Activated T-helper 1 cell treated with anti-CD3 and anti-CD28 coated beads, Interleukin-2, amount 50 U/mL, for 16 hours (primary cell): ENCODE measurements at regions not wholly inside any gene's neighbourhood (a gene's known extent, or its start where the extent isn't known, plus 50 kb on each side); places are given as distances from the start of the nearest gene placed in this dataset.

Experiments used
- DNase-seq, 2 donors: peaks; one replicate each; pipeline ENCODE4 v3.0.0-alpha.2; 2020; ENCODE audit warnings: low read depth in 1 of 2, low spot score in 1 of 2

DNA sequence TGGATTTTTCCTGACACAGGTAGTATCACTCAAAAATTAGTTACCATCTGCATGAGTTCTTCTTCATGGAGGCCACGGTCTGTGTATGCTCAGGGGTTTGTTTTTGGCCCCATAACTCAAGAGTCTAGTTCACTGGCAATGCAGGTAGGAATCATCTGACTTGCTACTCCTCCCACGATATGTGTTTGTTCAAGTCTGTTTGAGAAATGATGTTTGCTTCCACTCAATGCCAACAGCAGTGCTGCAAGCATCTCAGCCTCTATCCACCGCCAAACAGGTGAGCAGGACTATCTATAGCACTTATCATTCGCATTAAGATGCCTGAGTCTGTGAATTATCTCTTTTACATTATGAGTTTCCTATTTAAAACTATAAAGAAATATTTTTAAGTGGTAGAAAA lies 264.8 kb upstream of the PTGER4 start:
- no peak for DNase-seq

DNA sequence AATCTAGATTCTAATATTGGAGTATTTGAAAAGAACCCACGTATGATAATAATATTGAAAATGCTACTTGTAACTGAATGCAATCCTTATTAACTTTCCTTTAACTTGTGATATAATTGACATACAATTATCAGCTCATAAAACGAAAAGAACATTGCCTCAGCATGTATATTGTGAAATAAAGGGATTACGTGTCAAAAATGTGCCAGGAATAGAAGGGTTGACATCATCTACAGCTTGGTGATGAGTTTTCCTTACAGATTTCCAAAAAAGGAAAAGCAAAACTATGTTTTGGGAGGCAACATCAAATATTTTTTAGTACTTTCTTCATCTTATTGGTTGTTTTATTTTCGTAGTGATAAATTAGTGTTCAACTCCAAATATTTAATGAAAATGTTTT lies 266.0 kb upstream of the PTGER4 start:
- DNase-seq = no peak

DNA sequence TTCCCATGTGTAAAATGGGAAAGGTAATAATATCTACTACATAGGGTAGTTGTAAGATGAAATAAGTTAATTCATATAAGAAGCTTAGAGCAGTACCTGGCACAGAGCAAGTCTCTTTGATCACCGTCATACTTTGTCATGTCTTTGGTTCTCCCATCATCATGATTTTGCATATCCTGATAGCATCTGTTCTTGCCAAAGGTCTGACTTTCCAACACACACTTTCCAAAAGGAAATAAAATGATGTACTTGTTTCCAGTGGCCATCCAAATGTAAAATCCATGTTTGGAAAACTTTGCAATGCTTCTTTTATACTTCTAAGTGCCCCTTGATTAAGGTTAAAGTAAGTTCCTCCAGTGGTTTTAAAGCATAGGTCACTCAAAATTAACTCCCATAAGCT lies 266.9 kb upstream of the PTGER4 start:
- DNase-seq = no peak

DNA sequence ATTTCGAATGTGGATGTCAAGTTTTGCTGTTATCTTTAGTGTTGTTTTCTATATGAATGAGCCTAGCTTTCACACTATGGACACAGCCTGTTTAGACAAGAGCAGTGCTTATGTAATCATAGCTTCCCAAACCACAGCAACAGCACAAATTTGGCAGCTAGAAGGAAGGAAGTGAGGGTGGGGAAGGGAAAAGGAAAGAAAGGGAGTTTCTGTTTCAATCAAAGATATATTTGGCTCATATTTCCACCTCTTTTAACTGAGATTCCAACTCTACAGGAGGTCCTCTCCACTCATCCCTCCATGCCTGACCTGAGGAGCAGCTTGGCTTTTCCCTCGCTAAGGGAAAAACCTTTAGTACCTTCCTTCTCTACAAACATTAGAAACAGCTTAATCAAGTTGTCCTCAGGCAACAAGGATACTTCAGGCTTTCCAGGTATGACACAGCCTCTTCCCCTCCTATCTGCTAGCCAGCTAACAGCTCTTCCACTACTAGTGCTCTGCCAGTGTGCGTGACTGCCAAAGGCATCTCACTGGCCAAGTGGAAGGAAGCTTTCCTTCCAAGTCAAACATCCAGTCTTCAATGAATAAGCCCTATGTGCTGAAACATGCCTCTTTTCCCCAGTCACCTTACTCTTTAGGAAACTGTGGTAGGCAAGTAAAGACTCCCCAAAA lies 268.6 kb upstream of the PTGER4 start:
- DNase-seq = no peak

DNA sequence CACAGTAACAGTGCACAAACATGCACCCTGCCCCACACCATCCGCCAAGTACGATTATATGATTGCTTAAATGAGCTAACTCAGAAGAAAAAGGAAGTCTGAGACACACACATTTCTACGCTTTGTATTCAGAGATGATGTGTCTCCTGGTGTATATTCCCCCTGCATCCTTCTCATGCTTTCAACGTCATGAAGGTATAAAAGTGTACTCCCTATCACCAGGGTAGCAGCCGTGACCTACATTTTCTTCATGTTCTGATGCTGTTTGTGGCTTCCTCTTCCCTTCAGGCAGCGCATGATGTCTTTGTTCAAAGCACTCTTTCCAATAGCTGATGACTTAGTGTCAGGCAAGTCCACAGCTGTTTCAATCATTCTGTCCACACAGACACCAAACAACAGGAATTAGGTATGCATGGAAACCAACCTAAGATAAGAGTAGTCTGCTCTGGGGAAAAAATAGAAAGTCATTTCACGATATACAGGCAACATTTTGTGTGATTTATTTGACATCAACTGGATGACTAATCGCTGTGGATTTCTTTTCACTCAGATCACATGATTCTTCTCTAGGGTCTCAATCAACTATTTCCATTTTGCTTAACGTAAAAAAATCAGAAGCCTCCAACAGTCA lies 269.4 kb upstream of the PTGER4 start:
- peak; percentile 19 to 62 for DNase-seq

DNA sequence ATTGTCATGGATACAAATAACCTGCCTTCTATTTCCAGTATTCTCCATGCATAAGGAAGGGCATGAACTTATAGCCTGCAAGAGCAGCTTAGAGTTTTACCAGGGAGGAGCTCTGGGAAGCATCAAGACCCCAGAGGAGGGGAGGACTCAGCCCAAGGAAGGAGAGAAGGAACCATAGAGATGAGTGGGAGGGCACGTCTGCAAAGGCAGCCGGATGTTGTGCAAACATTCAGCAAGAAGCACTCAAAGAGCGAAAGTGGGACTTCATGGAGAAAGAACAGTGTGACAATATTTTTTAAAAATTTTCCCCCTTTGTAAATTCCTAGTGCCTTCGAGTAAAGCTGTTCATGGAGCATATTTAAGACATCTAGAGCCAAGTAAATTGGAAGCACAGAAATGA lies 270.1 kb upstream of the PTGER4 start:
- no peak for DNase-seq

DNA sequence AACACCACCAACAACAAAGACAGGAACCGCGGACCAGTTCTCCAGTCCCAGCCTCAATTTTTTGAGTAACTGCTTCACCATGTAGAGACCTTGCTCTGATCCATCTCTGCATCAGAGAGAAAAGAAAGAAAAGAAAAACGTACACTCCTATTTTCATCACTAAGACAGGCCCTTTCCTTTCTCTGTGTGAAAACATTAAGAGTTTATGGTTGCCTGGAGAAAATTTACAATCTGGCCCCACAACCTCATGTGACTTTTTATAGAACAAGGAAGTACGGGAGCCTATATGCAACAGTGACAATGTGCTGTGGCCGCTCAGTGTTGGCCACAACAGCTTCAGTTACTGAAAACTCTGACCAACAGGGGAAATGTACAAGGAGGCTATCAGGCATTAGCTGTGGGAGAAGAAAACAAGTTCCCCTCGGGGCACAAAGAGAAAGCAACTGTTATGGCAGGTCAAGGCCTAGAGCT lies 272.9 kb upstream of the PTGER4 start:
- DNase-seq = no peak

DNA sequence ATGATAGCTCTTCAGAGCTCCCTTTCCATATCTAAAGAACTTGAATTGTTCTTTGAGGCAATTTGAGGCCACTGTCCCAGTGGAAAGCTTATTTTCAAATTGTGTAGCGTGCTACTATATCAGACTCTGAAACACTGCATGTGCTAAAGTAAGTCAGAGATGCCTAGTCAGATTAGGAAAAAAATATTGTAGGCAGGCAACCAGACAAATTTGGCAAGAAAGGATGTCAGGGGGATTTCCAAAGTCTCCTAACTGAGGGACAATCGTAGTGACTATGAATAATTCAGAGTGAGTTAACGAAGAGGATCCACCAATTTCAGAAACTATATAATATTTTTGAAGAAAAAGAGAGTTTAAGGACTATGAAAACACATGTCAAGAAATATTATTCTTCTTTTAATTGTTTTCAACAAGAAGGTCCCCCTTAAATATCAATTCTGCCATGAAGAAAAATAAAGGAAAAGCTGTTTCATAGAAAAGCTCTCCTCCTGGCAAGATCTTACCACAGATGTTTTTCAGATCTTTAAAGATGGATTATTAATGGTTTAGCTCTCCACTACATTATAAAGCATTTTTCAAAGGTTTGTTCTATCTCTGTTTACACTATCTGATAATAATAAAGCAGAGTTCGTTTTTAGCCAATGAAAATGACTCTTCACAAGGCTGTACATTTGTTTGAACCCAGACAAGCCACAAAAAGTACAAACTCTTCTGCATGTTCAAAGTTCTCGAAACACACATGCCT lies 273.5 kb upstream of the PTGER4 start:
- DNase-seq = no peak

DNA sequence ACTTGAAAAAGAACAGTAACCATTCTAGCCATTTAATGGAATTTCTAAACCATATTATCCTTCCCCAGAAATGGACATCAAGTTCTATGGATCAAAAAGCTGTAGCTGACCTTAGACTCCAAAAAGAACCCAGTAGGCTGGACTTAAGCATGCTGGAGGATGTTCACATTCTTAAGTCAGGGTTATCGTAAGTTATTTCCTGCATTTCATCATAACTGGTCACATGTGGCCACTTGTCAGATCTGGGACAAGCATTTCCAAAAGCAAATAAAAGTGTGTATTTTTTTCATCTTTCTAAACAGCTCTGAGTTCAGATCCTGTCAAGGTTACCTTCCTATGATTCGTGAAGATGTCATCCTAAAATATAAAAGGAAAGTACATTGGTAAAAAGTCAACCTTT lies 274.5 kb upstream of the PTGER4 start:
- DNase-seq = no peak

DNA sequence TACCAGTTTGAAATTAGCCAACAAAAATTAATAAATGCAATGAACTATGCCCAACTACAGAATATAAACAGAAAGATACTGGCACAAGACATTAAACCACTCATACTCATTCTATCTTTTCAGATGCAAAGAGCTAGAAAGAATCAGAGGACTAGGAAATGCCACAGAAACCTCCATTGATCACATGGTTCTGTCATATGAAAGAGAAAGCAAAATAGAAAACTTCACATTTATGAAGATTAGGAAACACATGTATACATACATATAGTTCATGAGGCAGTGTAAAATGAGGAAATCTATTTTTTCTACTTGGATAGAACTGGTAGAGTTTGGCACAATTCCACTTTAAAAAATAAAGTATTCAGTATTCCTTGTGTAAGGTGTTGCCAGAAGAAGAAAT lies 275.1 kb upstream of the PTGER4 start:
- DNase-seq = no peak

DNA sequence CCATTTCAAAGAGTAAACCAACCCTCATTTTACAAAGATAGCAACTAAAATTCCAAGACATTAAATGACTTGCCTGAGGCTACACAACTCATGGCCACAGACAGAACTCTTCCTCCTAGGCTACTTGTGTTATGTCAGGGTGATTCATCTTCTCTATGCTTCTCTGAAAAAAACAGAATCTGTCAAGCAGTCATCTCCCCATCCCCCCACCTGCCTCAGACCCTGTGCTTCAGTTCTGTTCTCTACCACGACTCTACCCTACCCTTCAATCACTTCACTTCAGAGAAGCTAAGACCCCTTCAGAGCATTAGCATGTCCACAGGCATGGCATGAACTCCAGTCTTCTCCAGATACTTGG lies 277.7 kb upstream of the PTGER4 start:
- no peak for DNase-seq

DNA sequence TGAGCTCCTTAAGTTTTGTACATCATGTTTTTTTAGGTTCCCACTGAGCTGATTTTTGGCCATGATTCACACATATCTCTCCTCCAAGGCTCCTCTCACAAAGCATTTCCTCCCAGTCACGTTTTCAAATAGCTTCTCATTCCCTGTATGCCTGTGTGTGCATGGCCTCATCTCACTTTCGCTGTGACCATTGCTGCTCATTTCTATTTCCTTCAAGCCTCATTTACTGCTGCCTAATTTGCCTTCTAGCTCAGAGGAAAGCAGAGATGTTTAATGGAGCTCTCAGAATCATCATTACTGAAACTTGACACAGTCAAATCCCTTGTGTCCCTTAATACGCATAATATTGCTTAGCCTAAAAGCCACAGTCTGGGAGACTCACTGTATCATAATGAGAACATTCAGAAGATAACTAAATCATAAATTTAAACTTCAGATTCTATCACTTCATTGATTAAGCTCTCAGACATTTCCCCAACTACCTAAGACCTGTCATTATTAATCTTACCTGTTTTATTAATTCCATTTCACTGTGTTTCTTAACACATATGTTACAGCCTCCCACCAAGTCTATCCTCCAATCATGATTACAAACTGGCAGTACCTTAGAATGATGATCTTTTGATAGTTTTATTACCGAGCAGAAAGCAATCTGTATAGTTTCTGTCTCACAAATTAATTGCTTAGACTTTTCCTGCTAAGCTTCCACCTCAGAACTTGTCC lies 278.3 kb upstream of the PTGER4 start:
- DNase-seq = no peak

DNA sequence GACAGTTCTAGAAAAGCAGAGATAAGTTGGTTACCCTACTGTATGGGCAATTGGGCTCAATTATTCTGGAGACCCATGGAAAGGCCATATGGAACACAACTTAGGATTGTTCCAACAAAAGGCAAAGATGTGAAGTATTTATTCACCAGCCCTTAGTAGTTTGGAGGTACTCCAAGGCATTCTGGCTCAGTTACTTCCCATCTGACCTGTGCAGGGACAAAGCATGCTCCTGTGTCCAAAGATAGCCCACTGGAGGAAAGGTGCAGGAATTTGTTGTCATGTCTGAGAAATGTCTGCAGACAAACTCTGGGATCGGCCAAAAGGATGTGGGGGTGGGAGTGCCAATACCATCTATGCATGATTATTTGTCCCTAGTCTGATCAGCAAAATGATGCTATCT lies 279.5 kb upstream of the PTGER4 start:
- no peak for DNase-seq

DNA sequence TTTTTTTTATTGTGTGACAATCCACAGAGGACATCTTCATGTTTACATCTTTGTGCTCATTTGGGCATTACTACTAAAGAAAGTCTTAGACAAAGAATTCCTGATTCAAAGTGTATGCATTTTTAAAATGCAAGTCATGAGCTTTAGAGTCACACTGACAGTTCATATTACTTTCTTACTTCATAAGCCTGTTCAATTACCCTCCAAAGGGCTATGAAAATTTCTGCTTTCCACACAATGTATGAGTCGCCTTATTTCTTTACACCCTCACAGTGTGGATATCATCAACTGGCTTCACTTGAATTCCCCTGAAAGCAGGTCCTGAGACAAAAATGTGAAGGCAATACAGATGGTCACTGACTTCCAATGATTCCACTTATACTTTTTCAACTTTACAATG lies 280.4 kb upstream of the PTGER4 start:
- DNase-seq = no peak

DNA sequence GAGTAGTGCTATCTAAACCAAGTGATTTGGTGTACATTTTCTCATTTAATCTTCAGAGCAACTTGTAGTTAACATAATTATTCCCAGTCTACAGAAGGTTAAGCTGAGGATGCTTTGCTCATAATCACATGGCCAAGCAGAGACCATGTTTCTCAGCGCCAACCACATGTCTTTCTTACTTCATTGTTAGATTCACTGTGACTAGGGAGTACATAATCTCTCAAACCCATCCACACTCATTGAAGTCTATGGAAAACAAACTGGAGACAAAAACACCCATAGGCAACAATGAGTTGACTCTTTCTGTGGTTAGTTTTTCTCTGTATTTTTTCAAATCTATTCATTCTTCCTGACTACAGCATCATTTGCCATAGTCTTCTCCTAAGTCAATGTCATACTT lies 281.7 kb upstream of the PTGER4 start:
- no peak for DNase-seq

DNA sequence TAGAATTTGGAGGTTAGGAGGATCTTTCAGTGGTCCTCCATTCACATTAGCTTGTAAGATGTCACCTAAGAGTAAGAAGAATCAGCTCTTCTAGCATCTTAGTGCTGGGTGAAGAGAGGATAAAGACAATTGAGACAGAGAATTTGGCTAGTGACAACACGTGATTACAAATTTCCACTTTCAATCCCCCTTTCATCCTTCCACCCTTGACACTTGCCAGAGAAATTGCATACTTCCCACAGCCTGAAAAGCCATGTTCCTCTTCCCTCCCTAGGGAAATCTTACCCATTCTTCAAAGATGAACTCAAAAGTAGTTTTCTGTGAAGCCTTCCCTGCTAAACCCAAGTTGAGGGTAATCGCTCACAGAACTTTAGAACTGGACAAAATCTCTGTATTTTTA lies 282.6 kb upstream of the PTGER4 start:
- no peak for DNase-seq

DNA sequence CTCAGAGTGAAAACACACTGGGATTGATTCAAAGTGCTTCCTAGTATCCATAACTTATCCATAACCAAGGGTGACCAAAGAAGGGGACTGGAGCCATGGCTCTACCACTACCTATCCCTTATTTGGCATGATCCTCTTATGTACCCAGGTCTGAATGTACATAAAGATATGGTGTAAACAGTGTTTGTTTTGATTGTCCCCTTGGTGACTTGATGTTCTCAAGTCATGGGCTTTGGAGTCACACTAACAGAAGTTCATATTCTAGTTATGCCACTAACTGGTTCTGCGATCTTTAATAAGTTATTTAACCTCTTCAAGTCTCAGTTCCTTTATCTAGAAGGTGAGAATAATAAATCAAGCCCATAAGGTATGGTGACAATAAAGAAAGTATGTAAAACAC lies 283.4 kb upstream of the PTGER4 start:
- DNase-seq = no peak

DNA sequence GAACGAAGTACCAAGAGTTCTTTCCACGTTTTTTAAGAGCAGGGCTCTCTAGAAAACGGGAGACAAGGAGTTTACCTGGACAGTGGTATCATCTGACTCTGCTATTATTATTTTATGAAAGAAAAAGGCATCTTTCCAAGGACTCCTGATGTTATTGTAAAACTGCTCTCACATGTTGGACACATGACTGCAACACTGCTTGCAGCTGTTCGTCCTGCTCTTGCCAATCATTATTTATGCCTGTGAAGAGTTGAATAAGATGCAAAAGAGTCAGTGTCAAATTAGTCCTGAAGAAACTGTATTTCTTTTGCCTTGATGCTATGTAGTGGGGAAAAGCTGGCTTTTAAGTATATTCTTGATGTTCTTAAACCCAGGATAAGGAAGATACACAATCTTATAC lies 284.5 kb upstream of the PTGER4 start:
- DNase-seq = no peak

DNA sequence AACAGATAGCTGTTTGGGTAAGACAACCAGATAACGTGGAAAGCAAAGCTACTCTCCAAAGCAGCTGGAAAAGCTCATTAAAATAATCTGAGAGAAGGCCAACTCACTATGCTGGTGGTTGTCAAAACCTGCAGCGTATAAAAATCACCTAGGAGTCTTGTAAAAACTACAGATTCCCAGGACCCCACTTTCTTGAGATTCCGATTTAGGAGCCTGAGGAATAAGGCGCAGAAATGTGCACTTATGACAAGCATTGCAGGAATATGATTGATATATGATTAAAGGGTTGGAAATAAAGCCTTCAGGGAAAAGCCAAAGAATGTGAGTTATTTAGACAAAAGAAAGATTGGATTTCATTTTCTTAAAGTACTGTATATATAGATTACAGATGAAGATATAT lies 285.0 kb upstream of the PTGER4 start:
- DNase-seq = no peak

DNA sequence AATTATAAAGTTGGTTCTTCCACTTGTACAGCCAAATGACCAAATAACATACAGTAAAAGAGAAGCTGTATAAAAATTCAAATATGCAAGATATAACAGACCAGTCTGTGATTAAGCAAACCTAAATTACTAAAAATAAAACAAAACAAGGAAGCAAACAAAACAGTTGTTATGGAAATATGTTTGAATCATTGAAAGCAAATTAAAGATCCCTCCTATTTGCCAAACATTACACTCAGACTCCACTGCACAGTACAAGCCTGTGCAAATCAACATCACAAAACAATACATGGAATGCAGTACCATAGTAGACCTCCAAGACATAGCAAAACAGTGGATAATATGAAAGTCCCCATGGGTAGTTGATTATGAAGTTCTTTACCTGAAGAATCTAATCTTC lies 288.1 kb upstream of the PTGER4 start:
- DNase-seq = no peak

DNA sequence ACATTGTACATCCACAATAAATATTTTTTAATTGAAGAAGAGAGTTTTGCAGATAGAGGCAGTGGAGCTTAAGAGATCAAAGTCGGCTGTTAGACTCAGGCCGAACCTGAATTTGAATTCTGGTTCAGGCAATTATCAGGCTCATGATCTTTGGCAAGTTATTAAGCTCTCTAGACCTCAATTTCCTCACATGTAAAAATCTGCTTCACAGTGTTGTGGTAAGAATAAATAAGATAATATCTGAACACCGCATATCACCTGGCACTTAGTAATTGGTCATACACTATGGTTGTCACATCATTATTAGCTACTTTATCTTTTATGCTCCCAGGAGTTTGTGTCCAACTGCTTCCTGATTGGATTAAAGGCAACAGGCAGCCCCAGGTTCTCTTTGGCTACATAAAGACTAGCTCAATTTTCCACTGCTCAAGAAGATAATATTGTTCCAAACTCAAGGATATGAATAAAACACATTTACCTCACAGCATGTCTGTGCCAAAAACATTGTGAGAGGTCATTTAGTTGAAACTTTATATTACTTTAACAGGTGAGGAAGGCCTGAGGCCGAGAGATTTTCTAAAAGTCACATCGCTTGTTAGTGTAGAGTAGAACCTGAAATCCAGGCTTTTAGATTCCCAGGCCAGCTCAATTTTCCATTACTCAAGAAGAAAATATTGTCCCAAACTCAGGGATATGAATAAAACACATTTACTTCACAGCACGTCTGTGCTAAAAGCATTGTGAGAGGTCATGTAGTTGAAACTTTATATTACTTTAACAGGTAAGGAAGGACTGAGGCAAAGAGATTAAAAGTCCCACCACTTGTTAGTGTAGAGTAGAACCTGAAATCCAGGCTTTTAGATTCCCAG lies 289.2 kb upstream of the PTGER4 start:
- DNase-seq = no peak
